SU-DHL-6 (cell line): ENCODE measurements at regions not wholly inside any gene's neighbourhood (a gene's known extent, or its start where the extent isn't known, plus 50 kb on each side); places are given as distances from the start of the nearest gene placed in this dataset.
"Not testable (repeated sequence)": the region's sequence is repeated elsewhere in the genome, so short reads cannot be mapped to it uniquely, and the experiment has no call there.

Experiments used
- CTCF ChIP-seq: fragments of 200-600 bp; sonication (generic); IDR thresholded peaks from one replicate; pipeline ENCODE4 v1.5.1; 2017; ENCODE audit warnings: antibody characterized with exemption, mild to moderate bottlenecking, low read length, moderate library complexity; ENCODE audit not compliant: insufficient read depth, poor library complexity, severe bottlenecking
- EZH2phosphoT487 ChIP-seq: fragments of 200-600 bp; sonication (generic), shearing (Covaris generic); conservative IDR thresholded peaks from 2 replicates; pipeline ENCODE4 v1.6.1; 2018; ENCODE audit warnings: mild to moderate bottlenecking, antibody characterized with exemption, low read length, moderate library complexity, mixed read lengths

DNA sequence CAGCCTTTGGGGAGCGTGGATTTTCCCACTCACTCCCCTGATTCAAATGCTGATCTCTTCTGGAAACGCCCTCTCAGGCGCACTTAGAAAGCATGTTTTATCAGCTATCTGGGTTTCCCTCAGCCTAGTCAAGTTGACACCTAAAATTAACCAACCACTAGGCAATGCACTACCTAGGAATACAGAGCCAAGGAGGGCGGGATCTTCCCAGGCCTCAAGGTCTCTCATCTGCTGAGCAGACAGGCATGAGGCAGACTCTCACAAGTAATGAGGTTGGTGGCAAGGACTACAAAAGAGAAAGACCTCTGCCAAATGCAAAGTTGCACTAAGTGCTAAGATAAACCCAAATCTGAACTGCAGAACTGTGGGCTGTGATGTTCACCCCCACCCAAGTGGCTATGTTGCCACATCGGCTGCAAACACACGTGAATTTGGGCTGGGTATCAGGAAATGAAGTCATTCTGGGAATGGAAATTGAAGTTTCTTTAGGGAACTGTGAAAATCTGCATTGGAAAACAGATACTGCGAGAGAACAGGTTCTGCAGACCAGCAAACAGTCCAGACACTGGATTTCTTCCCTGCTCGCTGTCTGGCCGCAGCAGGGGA lies 186.6 kb downstream of the LMLN start:
- not testable (repeated sequence) for TF ChIP-seq CTCF, EZH2phosphoT487
